A549 (cell line): ENCODE measurements at regions not wholly inside any gene's neighbourhood (a gene's known extent, or its start where the extent isn't known, plus 50 kb on each side); places are given as distances from the start of the nearest gene placed in this dataset.

Experiments
- ATAC-seq, 2 experiments: fragments of 200-7000 bp in 1 of 2; fragments of >200 bp in 1 of 2; cut with Nextera tagmentation in 1 of 2; cut with Tn5 transposase in 1 of 2; 3 replicates each; pipeline versions ENCODE4 v1.8.0 to v1.9.1; 2018 to 2020; ENCODE audit warnings: mild to moderate bottlenecking in 1 of 2, moderate library complexity in 1 of 2
- CTCF ChIA-PET: fragments of 300-600 bp; sonication (Branson Sonifier 250); formaldehyde crosslinking; extraction: SDS; loops from one replicate; lab custom pipeline; 2021; ENCODE audit warnings: antibody characterized with exemption, inconsistent platforms; lab: Yijun Ruan, JAX
- POLR2A ChIA-PET: fragments of 350-600 bp; formaldehyde crosslinking; extraction: SDS; loops from one replicate; lab custom pipeline; 2021; ENCODE audit warnings: antibody characterized with exemption, inconsistent platforms; lab: Yijun Ruan, JAX
- DNase-seq, 2 experiments: peaks; one replicate each; pipeline versions ENCODE4 v3.0.0 to v3.0.0-alpha.2; 2011 to 2016; ENCODE audit warnings: low read depth in 1 of 2, low spot score in 1 of 2
- FAIRE-seq: peaks from 2 replicates; lab custom pipeline; 2011; peaks lifted over from hg19 to GRCh38; lab: Jason Lieb, UNC
- H3K27ac ChIP-seq, 2 experiments: fragments of >200 bp; sonication (Bioruptor Twin); formaldehyde crosslinking; 3 replicates each; pipeline ENCODE4 v1.5.1; 2016 to 2017
- H3K4me1 ChIP-seq: fragments of >200 bp; sonication (Bioruptor Twin); formaldehyde crosslinking; 3 replicates; pipeline ENCODE4 v1.6.1; 2016
- H3K4me2 ChIP-seq: fragments of >200 bp; sonication (Bioruptor Twin); formaldehyde crosslinking; 3 replicates; pipeline ENCODE4 v1.6.1; 2016
- H3K4me3 ChIP-seq: fragments of >200 bp; sonication (Bioruptor Twin); formaldehyde crosslinking; 3 replicates; pipeline ENCODE4 v1.5.1; 2016
- H3K9me3 ChIP-seq: fragments of >200 bp; sonication (Bioruptor Twin); formaldehyde crosslinking; 3 replicates; pipeline ENCODE4 v1.6.1; 2016
- EHMT2 ChIP-seq: fragments of 200-600 bp; sonication (generic); IDR thresholded peaks from 2 replicates; pipeline ENCODE4 v1.6.1; 2016; ENCODE audit warnings: antibody characterized with exemption, low read depth, mild to moderate bottlenecking, moderate library complexity
- FOSL2 ChIP-seq, 2 experiments: fragments of 450-650 bp in 1 of 2; fragments of >200 bp in 1 of 2; sonication (Bioruptor Twin) in 1 of 2; formaldehyde crosslinking; IDR thresholded peaks; 2 replicates each; pipeline versions ENCODE4 v1.5.0 to v1.6.1; 2016 to 2020; ENCODE audit warnings: mild to moderate bottlenecking in 1 of 2, moderate library complexity in 1 of 2
- GATA3 ChIP-seq: IDR thresholded peaks from 2 replicates; pipeline ENCODE4 v1.6.1; 2012; ENCODE audit warnings: borderline replicate concordance
- HDAC2 ChIP-seq: fragments of 200-600 bp; sonication (generic); IDR thresholded peaks from 2 replicates; pipeline ENCODE4 v1.6.1; 2016
- HEYL ChIP-seq: fragments of 250-450 bp; sonication (Bioruptor Pico); IDR thresholded peaks from 2 replicates; pipeline ENCODE4 v1.8.0; 2021; ENCODE audit warnings: mild to moderate bottlenecking, moderate library complexity
- HMGXB4 ChIP-seq: fragments of 250-450 bp; sonication (Bioruptor Pico); IDR thresholded peaks from 2 replicates; pipeline ENCODE4 v1.5.0; 2021; ENCODE audit warnings: mild to moderate bottlenecking, moderate library complexity, borderline replicate concordance
- HOXB13 ChIP-seq: fragments of 250-450 bp; sonication (Bioruptor Pico); IDR thresholded peaks from 2 replicates; pipeline ENCODE4 v1.5.0; 2020; ENCODE audit warnings: low read depth, mild to moderate bottlenecking, moderate library complexity
- HOXB5 ChIP-seq: fragments of 250-450 bp; sonication (Bioruptor Pico); IDR thresholded peaks from 2 replicates; pipeline ENCODE4 v1.5.0; 2020; ENCODE audit warnings: mild to moderate bottlenecking, moderate library complexity
- MYC ChIP-seq: IDR thresholded peaks from 2 replicates; pipeline ENCODE4 v1.6.1; 2012; ENCODE audit warnings: mild to moderate bottlenecking, inconsistent platforms, low read length, improper control_type of control experiment, borderline replicate concordance
- NFE2L2 ChIP-seq: fragments of 150-350 bp; conservative IDR thresholded peaks from 2 replicates; pipeline ENCODE4 v1.6.1; 2014; ENCODE audit warnings: low read length
- NPAS2 ChIP-seq: fragments of 250-450 bp; sonication (Bioruptor Pico); IDR thresholded peaks from 2 replicates; pipeline ENCODE4 v1.8.0; 2022; ENCODE audit warnings: mild to moderate bottlenecking, moderate library complexity, borderline replicate concordance
- RCOR1 ChIP-seq: fragments of 150-350 bp; IDR thresholded peaks from 2 replicates; pipeline ENCODE4 v1.6.1; 2014; ENCODE audit warnings: antibody characterized with exemption, low read length, low read depth
- RFX5 ChIP-seq: fragments of 450-650 bp; IDR thresholded peaks from 2 replicates; pipeline ENCODE4 v1.7.1; 2014; ENCODE audit warnings: antibody characterized with exemption, mild to moderate bottlenecking, moderate library complexity
- SMC3 ChIP-seq: fragments of >200 bp; sonication (Bioruptor Twin); formaldehyde crosslinking; IDR thresholded peaks from 3 replicates; pipeline ENCODE4 v1.6.1; 2018; ENCODE audit warnings: inconsistent platforms
- SREBF2 ChIP-seq: fragments of 450-650 bp; IDR thresholded peaks from 2 replicates; pipeline ENCODE4 v1.6.1; 2014; ENCODE audit warnings: mild to moderate bottlenecking, moderate library complexity
- TFCP2L1 ChIP-seq: fragments of 250-450 bp; sonication (Bioruptor Pico); IDR thresholded peaks from 2 replicates; pipeline ENCODE4 v1.5.0; 2021; ENCODE audit warnings: mild to moderate bottlenecking
- TP53 ChIP-seq: fragments of 250-450 bp; sonication (Bioruptor Pico); IDR thresholded peaks from 2 replicates; pipeline ENCODE4 v1.5.0; 2021; ENCODE audit warnings: mild to moderate bottlenecking, moderate library complexity
- USF2 ChIP-seq: fragments of 450-650 bp; IDR thresholded peaks from 2 replicates; pipeline ENCODE4 v1.6.1; 2014; ENCODE audit warnings: antibody characterized with exemption
- ZC3H11A ChIP-seq: fragments of 450-650 bp; IDR thresholded peaks from 2 replicates; pipeline ENCODE4 v1.6.1; 2014; ENCODE audit warnings: antibody characterized with exemption, mild to moderate bottlenecking
- ZSCAN20 ChIP-seq: fragments of 250-450 bp; sonication (Bioruptor Pico); IDR thresholded peaks from 2 replicates; pipeline ENCODE4 v1.8.0; 2022; ENCODE audit warnings: mild to moderate bottlenecking, moderate library complexity
- WGBS: methylation state at CpG from one replicate; pipeline ENCODE4 v1.1.6; 2017; ENCODE audit errors: missing lambda C conversion rate; 5-methylcytosine and 5-hydroxymethylcytosine counted together
- TF ChIP-seq, protein P1 (sequence below): fragments of >200 bp; sonication (Bioruptor Twin); formaldehyde crosslinking; IDR thresholded peaks from 2 replicates; pipeline ENCODE4 v1.6.1; 2016
- TF ChIP-seq, protein P2 (sequence below): IDR thresholded peaks from 2 replicates; pipeline ENCODE4 v1.6.1; 2012
- TF ChIP-seq, protein P3 (sequence below): fragments of >200 bp; sonication (Bioruptor Twin); formaldehyde crosslinking; IDR thresholded peaks from 3 replicates; pipeline ENCODE4 v1.6.1; 2016
- TF ChIP-seq, protein P4 (sequence below): fragments of 150-350 bp; IDR thresholded peaks from 2 replicates; pipeline ENCODE4 v1.6.1; 2014; ENCODE audit warnings: low read depth, mild to moderate bottlenecking, low read length
- TF ChIP-seq, protein P5 (sequence below): IDR thresholded peaks from 2 replicates; pipeline ENCODE4 v1.6.1; 2012

DNA sequence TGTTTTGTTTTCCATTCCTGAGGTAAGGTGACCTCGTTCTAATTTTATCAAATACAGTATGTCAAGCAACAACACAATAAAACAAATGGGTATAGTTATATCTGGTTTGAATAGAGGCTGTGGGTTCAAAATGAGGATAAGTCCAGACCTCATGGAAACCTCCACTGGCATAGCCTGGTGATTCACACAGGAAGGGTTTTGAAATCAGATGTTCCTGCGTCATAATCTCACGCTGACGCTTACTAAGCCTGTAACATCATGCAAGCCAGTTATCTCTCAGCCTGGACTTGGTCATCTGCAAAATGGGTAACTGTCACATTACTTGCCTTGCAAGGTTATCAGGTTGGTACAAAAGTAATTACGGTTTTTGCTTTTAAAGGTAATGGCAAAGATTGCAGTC is 1056.3 kb upstream of the EEF2KMT start (continued):
- TF ChIP-seq GATA3: no peak

GRCh38 chr16:6149031-6149430 is 1051.4 kb upstream of the EEF2KMT start:
- ChIA-PET CTCF (no interaction called here), POLR2A (no interaction called here)
- Histone ChIP-seq H3K4me2 (no peak overlapping the region), H3K27ac (no peak overlapping the region), H3K4me3 (no peak overlapping the region), H3K4me1 (no peaks in the 10 kb centered on the region), H3K9me3 (no peaks in the 10 kb centered on the region)
- DNase-seq (no peak), FAIRE-seq (no peak), ATAC-seq (no peak)
- no peak for TF ChIP-seq HMGXB4 (CRISPR knock-in tag)
- TF ChIP-seq, protein P1, sequence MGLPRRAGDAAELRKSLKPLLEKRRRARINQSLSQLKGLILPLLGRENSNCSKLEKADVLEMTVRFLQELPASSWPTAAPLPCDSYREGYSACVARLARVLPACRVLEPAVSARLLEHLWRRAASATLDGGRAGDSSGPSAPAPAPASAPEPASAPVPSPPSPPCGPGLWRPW: no peak
- WGBS: 58% methylated on average over 10 of the region's 10 CpGs

- WGBS: 8% methylated on average over 2 of the region's 2 CpGs
- Histone ChIP-seq H3K4me3 (no peak overlapping the region), H3K4me2 (no peak overlapping the region), H3K27ac (no peak overlapping the region), H3K4me1 (no peaks in the 10 kb centered on the region), H3K9me3 (no peaks in the 10 kb centered on the region)
- ChIA-PET CTCF (no interaction called here), POLR2A (no interaction called here)
- no peak for FAIRE-seq
- TF ChIP-seq, protein P2, sequence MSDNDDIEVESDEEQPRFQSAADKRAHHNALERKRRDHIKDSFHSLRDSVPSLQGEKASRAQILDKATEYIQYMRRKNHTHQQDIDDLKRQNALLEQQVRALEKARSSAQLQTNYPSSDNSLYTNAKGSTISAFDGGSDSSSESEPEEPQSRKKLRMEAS: no peak
- TF ChIP-seq, protein P3, sequence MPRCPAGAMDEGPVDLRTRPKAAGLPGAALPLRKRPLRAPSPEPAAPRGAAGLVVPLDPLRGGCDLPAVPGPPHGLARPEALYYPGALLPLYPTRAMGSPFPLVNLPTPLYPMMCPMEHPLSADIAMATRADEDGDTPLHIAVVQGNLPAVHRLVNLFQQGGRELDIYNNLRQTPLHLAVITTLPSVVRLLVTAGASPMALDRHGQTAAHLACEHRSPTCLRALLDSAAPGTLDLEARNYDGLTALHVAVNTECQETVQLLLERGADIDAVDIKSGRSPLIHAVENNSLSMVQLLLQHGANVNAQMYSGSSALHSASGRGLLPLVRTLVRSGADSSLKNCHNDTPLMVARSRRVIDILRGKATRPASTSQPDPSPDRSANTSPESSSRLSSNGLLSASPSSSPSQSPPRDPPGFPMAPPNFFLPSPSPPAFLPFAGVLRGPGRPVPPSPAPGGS: no peak
- TF ChIP-seq NPAS2 (CRISPR knock-in tag): no peak
- no peak for TF ChIP-seq TFCP2L1 (CRISPR knock-in tag)
- no peak for TF ChIP-seq NFE2L2
- ATAC-seq: no peak
- DNase-seq: no peak
Observed at GRCh38 chr16:6148361-6148760, 1050.8 kb upstream of the EEF2KMT start.

DNA sequence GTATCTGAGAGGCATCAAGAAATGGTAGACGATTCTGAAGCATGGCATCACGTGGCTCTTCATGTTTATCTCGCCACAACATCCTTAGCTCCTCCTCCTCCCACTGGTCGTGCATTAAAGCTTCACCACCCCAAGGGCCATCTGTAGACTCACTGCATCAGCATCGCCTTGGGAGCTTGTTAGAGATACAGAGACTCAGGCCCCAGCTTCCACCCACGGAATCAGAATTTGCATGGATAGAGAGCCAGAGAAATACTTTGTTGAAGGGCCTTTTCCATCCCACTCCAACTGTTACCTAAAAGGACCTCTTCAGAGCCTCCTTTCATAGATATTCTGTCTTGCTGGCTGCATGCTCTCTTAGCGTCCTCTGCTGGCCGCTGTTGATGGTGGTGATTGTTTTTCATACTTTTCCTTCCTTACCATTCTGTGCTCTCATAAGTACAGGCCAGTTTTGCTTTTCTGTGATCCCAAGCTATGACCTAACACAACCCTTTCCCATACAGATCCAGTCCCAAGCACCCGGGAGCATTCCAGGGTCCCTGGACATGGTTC is 1049.4 kb upstream of the EEF2KMT start:
- TF ChIP-seq SMC3: no peak
- TF ChIP-seq, protein P4, sequence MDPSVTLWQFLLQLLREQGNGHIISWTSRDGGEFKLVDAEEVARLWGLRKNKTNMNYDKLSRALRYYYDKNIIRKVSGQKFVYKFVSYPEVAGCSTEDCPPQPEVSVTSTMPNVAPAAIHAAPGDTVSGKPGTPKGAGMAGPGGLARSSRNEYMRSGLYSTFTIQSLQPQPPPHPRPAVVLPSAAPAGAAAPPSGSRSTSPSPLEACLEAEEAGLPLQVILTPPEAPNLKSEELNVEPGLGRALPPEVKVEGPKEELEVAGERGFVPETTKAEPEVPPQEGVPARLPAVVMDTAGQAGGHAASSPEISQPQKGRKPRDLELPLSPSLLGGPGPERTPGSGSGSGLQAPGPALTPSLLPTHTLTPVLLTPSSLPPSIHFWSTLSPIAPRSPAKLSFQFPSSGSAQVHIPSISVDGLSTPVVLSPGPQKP: no peak
- TF ChIP-seq MYC: no peak
- TF ChIP-seq TP53 (CRISPR knock-in tag): no peak
- TF ChIP-seq, protein P1: no peak
- TF ChIP-seq RCOR1: no peak
- no peak for TF ChIP-seq ZC3H11A
- TF ChIP-seq HEYL: no peak
- no peak for TF ChIP-seq RFX5
- no peak for TF ChIP-seq SREBF2
- TF ChIP-seq HOXB13 (CRISPR knock-in tag): no peak
- no peak for TF ChIP-seq USF2
- TF ChIP-seq HDAC2: no peak
- TF ChIP-seq HOXB5 (CRISPR knock-in tag): no peak
- TF ChIP-seq EHMT2: no peak
- TF ChIP-seq FOSL2 (IDR thresholded peaks at IDR 0.05): no peak
- TF ChIP-seq FOSL2 (CRISPR knock-in tag; IDR thresholded peaks at IDR 0.05): no peak
- TF ChIP-seq ZSCAN20 (CRISPR knock-in tag): no peak
- TF ChIP-seq, protein P5, sequence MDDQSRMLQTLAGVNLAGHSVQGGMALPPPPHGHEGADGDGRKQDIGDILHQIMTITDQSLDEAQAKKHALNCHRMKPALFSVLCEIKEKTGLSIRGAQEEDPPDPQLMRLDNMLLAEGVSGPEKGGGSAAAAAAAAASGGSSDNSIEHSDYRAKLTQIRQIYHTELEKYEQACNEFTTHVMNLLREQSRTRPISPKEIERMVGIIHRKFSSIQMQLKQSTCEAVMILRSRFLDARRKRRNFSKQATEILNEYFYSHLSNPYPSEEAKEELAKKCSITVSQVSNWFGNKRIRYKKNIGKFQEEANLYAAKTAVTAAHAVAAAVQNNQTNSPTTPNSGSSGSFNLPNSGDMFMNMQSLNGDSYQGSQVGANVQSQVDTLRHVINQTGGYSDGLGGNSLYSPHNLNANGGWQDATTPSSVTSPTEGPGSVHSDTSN: no peak
- no peak for DNase-seq
- no peaks in the 10 kb centered on the region for H3K9me3 ChIP-seq
- ChIA-PET POLR2A (no interaction called here), CTCF (interaction anchor here (0.6 to 1.3 kb wide), 4 partner anchors 19 to 498 kb away, joined by 3 to 4 read pairs (median 3); no protein-coding TSS in a partner anchor)
- H3K4me3 ChIP-seq: no peak overlapping the region
- no peak for ATAC-seq
- WGBS: 1% methylated on average over 9 of the region's 9 CpGs
- no peak for FAIRE-seq
- no peaks in the 10 kb centered on the region for H3K4me1 ChIP-seq
- H3K27ac ChIP-seq: no peak overlapping the region
- H3K4me2 ChIP-seq: no peak overlapping the region
